T-helper 1 cell treated with Interleukin-12 subunit alpha and Interleukin-12 subunit beta and Interleukin-4 antibody, amounts not matched to agents 30 ng/mL and 1 ng/mL, for 36 hours (primary cell): ENCODE measurements at regions not wholly inside any gene's neighbourhood (a gene's known extent, or its start where the extent isn't known, plus 50 kb on each side); places are given as distances from the start of the nearest gene placed in this dataset.

Experiments used
- intact Hi-C: fragments of 100-400 bp; cut with micrococcal nuclease; formaldehyde crosslinking; loops from one replicate; pipeline ENCODE4 v1.15.1; 2024

- intact Hi-C loops: loop anchor here (1.0 to 5.0 kb wide), 6 partner anchors 9 to 624 kb away; partner anchors contain the start of gene TNRC6C
Measured at GRCh38 chr17:77332981-77333685, 192.4 kb downstream of the SEC14L1 start.

GRCh38 chr17:77337150-77337549 is 196.4 kb downstream of the SEC14L1 start:
- intact Hi-C loops: no loop called here

GRCh38 chr17:77341069-77341541 is 200.3 kb downstream of the SEC14L1 start:
- intact Hi-C loops: no loop called here

- intact Hi-C loops: loop anchor here (1.0 to 2.0 kb wide), 2 partner anchors 9 to 30 kb away; no protein-coding TSS in a partner anchor
Measured at GRCh38 chr17:77342656-77342990, 201.9 kb downstream of the SEC14L1 start.

- intact Hi-C loops: loop anchor here (2.0 kb wide), 1 partner anchor 30 kb away; no protein-coding TSS in a partner anchor
Measured at GRCh38 chr17:77343031-77343800, 202.4 kb downstream of the SEC14L1 start.

GRCh38 chr17:77344038-77344437 is 203.3 kb downstream of the SEC14L1 start:
- intact Hi-C loops: no loop called here

- intact Hi-C loops: no loop called here
Measured at GRCh38 chr17:77345260-77345910, 204.6 kb downstream of the SEC14L1 start.

- intact Hi-C loops: no loop called here
Measured at GRCh38 chr17:77346765-77347164, 206.0 kb downstream of the SEC14L1 start.

GRCh38 chr17:77347544-77347943 is 206.8 kb downstream of the SEC14L1 start:
- intact Hi-C loops: no loop called here

GRCh38 chr17:77349976-77350830 is 209.4 kb downstream of the SEC14L1 start:
- intact Hi-C loops: no loop called here

- intact Hi-C loops: no loop called here
Measured at GRCh38 chr17:77352441-77352840, 211.7 kb downstream of the SEC14L1 start.

- intact Hi-C loops: no loop called here
Measured at GRCh38 chr17:77352996-77353395, 212.2 kb downstream of the SEC14L1 start.

- intact Hi-C loops: no loop called here
Measured at GRCh38 chr17:77353684-77354419, 213.1 kb downstream of the SEC14L1 start.

GRCh38 chr17:77354420-77354669 is 213.6 kb downstream of the SEC14L1 start:
- intact Hi-C loops: no loop called here

GRCh38 chr17:77354670-77355455 is 214.1 kb downstream of the SEC14L1 start:
- intact Hi-C loops: no loop called here

- intact Hi-C loops: loop anchor here (2.0 kb wide), 1 partner anchor 17 kb away; no protein-coding TSS in a partner anchor
Measured at GRCh38 chr17:77356109-77356689, 215.4 kb downstream of the SEC14L1 start.

GRCh38 chr17:77356690-77357201 is 216.0 kb downstream of the SEC14L1 start:
- intact Hi-C loops: loop anchor here (2.0 kb wide), 1 partner anchor 16 kb away; no protein-coding TSS in a partner anchor

- intact Hi-C loops: no loop called here
Measured at GRCh38 chr17:77358801-77359200, 218.0 kb downstream of the SEC14L1 start.

- intact Hi-C loops: no loop called here
Measured at GRCh38 chr17:77359236-77359635, 218.5 kb downstream of the SEC14L1 start.
